ENCODE measurements at regions not wholly inside any gene's neighbourhood (a gene's known extent, or its start where the extent isn't known, plus 50 kb on each side); places are given as distances from the start of the nearest gene placed in this dataset.

DNA sequence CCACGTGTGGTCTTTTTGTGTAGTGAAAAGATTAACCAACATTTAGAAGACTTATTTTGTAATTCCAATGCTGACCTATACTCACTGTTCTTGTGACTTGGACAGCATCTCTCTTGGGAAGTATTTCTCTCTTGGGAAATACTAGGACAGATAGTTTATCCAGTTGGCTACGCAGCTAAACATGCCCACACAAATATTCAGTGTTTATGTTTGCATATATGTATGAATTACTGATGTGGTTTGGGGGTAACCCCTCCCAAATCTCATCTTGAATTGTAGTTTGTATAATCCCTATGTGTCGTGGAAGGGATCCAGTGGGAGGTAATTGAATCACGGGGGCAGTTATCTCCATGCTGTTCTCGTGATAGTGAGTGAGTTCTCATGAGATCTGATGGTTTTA, 2062.3 kb upstream of the CELF4 start:
- H3K4me3 ChIP-seq (replicated peaks in 1 of 2; ENCODE audit: low read depth in 2 of 2, low read length in 2 of 2) = no peak overlapping the region
- peak in 1 of 2 donors; percentile 18 for DNase-seq (ENCODE audit: low read depth in 2 of 2)
- TF ChIP-seq CTCF (IDR thresholded peaks at IDR 0.05; ENCODE audit: low read depth, low read length) = no peak

- no peak for TF ChIP-seq CTCF (IDR thresholded peaks at IDR 0.05; ENCODE audit: low read depth, low read length)
- peak; percentile 36 to 63 for DNase-seq (ENCODE audit: low read depth in 2 of 2)
- no peak overlapping the region for H3K4me3 ChIP-seq (replicated peaks in 1 of 2; ENCODE audit: low read depth in 2 of 2, low read length in 2 of 2)
These were observed 2059.4 kb upstream of the CELF4 start for GRCh38 chr18:39624961-39625360.

DNA sequence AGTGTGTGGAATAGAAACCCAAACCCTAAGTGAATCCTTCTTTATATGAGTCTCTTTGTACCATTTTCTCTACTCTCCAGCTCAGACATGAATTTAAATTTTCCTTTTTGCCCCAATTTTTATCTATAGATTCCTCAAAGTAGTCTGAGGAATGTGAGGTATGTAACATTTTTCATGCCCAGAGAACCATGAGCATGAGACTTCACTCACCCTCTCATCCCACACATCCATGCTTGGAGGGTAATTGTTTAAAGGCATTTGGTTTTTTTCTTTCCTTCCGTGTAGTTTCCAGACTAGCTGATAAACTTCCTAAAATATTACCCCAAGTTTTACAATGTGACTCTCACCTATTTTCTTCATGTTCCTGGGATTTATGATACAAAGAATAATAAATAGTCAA, 2056.8 kb upstream of the CELF4 start:
- DNase-seq (ENCODE audit: low read depth in 2 of 2) = peak; percentile 23 to 39

GRCh38 chr18:39620551-39621168, 2055.1 kb upstream of the CELF4 start:
- no peak overlapping the region for H3K4me3 ChIP-seq (replicated peaks in 1 of 2; ENCODE audit: low read depth in 2 of 2, low read length in 2 of 2)
- peak; percentile 28 for DNase-seq (ENCODE audit: low read depth in 2 of 2)
- no peak for TF ChIP-seq CTCF (IDR thresholded peaks at IDR 0.05; ENCODE audit: low read depth, low read length)

More for the DNA sequence above, 2056.8 kb upstream of the CELF4 start:
- no peak overlapping the region for H3K4me3 ChIP-seq (replicated peaks in 1 of 2; ENCODE audit: low read depth in 2 of 2, low read length in 2 of 2)
- no peak for TF ChIP-seq CTCF (IDR thresholded peaks at IDR 0.05; ENCODE audit: low read depth, low read length)

- no peak overlapping the region for H3K4me3 ChIP-seq (replicated peaks in 1 of 2; ENCODE audit: low read depth in 2 of 2, low read length in 2 of 2)
- no peak for TF ChIP-seq CTCF (IDR thresholded peaks at IDR 0.05; ENCODE audit: low read depth, low read length)
- DNase-seq (ENCODE audit: low read depth in 2 of 2) = no peak
These were observed 2052.8 kb upstream of the CELF4 start for GRCh38 chr18:39618265-39619003.

GRCh38 chr18:39611381-39612100, 2045.9 kb upstream of the CELF4 start:
- TF ChIP-seq CTCF (IDR thresholded peaks at IDR 0.05; ENCODE audit: low read depth, low read length) = no peak
- H3K4me3 ChIP-seq (replicated peaks in 1 of 2; ENCODE audit: low read depth in 2 of 2, low read length in 2 of 2) = no peak overlapping the region
- DNase-seq (ENCODE audit: low read depth in 2 of 2) = peak in 1 of 2 donors; percentile 38
